Fibroblast of lung (primary cell): ENCODE measurements at regions not wholly inside any gene's neighbourhood (a gene's known extent, or its start where the extent isn't known, plus 50 kb on each side); places are given as distances from the start of the nearest gene placed in this dataset.

Experiments
- CTCF ChIP-seq, 2 donors: IDR thresholded peaks in 1 of 2; conservative IDR thresholded peaks in 1 of 2; 1 replicate in 1 of 2; 2 replicates in 1 of 2; pipeline ENCODE4 v1.5.1; 2011 to 2012; ENCODE audit warnings: low read length in 2 of 2, control low read depth in 1 of 2, inconsistent platforms in 1 of 2, low read depth in 1 of 2, mild to moderate bottlenecking in 1 of 2
- EZH2 ChIP-seq: IDR thresholded peaks from 2 replicates; pipeline ENCODE4 v1.5.1; 2012; ENCODE audit warnings: low read length, control low read depth, mild to moderate bottlenecking; ENCODE audit errors: missing control alignments

- TF ChIP-seq CTCF (conservative IDR thresholded peaks at IDR 0.05 in 1 of 2, IDR thresholded peaks at IDR 0.05 in 1 of 2; ENCODE audit: low read depth in 1 of 2, low read length in 2 of 2), result no peak
- no peak for TF ChIP-seq EZH2
Measured at GRCh38 chr5:97601651-97602050, 418.6 kb upstream of the RIOK2 start.
